ENCODE measurements at regions not wholly inside any gene's neighbourhood (a gene's known extent, or its start where the extent isn't known, plus 50 kb on each side); places are given as distances from the start of the nearest gene placed in this dataset.

- Histone ChIP-seq H3K4me3 (ENCODE audit: control insufficient read depth in 1 of 7, extremely low read depth in 1 of 7, insufficient read depth in 4 of 7, low read depth in 2 of 7, low read length in 6 of 7) (no peak overlapping the region), H3K4me1 (ENCODE audit: control extremely low read depth in 1 of 4, control insufficient read depth in 4 of 4, insufficient read depth in 4 of 4, low read length in 3 of 4) (peaks cover 0 to 21% (median 16%) of the 10 kb centered on the region in 4 experiments), H3K27me3 (replicated peaks in 2 of 5; ENCODE audit: control insufficient read depth in 4 of 5, insufficient read depth in 5 of 5, low read length in 4 of 5) (no peaks in the 10 kb centered on the region), H3K36me3 (ENCODE audit: control insufficient read depth in 4 of 4, insufficient read depth in 4 of 4, low read length in 3 of 4) (no peaks in the 10 kb centered on the region), H3K27ac (ENCODE audit: insufficient read depth in 1 of 2, low read depth in 1 of 2, low read length in 2 of 2, poor library complexity in 1 of 2, severe bottlenecking in 2 of 2) (no peak overlapping the region), H3K9me3 (ENCODE audit: control extremely low read depth in 1 of 5, control insufficient read depth in 4 of 5, insufficient read depth in 2 of 5, low read depth in 1 of 5, low read length in 4 of 5) (no peaks in the 10 kb centered on the region)
- DNase-seq, result no peak
- 97% methylated on average over 24 of the region's 30 CpGs for WGBS (ENCODE audit: insufficient coverage)
- POLR2A ChIA-PET, result no interaction called here
- CTCF ChIA-PET, result no interaction called here
Observed at GRCh38 chr4:1576961-1577821, 106.9 kb downstream of the FAM53A start.

- no peaks in the 10 kb centered on the region for H3K9me3 ChIP-seq (ENCODE audit: control extremely low read depth in 1 of 5, control insufficient read depth in 4 of 5, insufficient read depth in 2 of 5, low read depth in 1 of 5, low read length in 4 of 5)
- no peak overlapping the region for H3K27ac ChIP-seq (ENCODE audit: insufficient read depth in 1 of 2, low read depth in 1 of 2, low read length in 2 of 2, poor library complexity in 1 of 2, severe bottlenecking in 2 of 2)
- no peaks in the 10 kb centered on the region for H3K36me3 ChIP-seq (ENCODE audit: control insufficient read depth in 4 of 4, insufficient read depth in 4 of 4, low read length in 3 of 4)
- peaks cover 0 to 18% (median 14%) of the 10 kb centered on the region in 4 experiments for H3K4me1 ChIP-seq (ENCODE audit: control extremely low read depth in 1 of 4, control insufficient read depth in 4 of 4, insufficient read depth in 4 of 4, low read length in 3 of 4)
- H3K27me3 ChIP-seq (replicated peaks in 2 of 5; ENCODE audit: control insufficient read depth in 4 of 5, insufficient read depth in 5 of 5, low read length in 4 of 5), result no peaks in the 10 kb centered on the region
- ChIA-PET POLR2A (no interaction called here), CTCF (no interaction called here)
- no peak overlapping the region for H3K4me3 ChIP-seq (ENCODE audit: control insufficient read depth in 1 of 7, extremely low read depth in 1 of 7, insufficient read depth in 4 of 7, low read depth in 2 of 7, low read length in 6 of 7)
- WGBS (ENCODE audit: insufficient coverage), result 96% methylated on average over 25 of the region's 32 CpGs
- no peak for DNase-seq
Observed at GRCh38 chr4:1576304-1576960, 107.7 kb downstream of the FAM53A start.

GRCh38 chr4:1575418-1576303 lies 108.5 kb downstream of the FAM53A start:
- Histone ChIP-seq H3K4me3 (ENCODE audit: control insufficient read depth in 1 of 7, extremely low read depth in 1 of 7, insufficient read depth in 4 of 7, low read depth in 2 of 7, low read length in 6 of 7) (no peak overlapping the region), H3K27ac (ENCODE audit: insufficient read depth in 1 of 2, low read depth in 1 of 2, low read length in 2 of 2, poor library complexity in 1 of 2, severe bottlenecking in 2 of 2) (no peak overlapping the region), H3K27me3 (replicated peaks in 2 of 5; ENCODE audit: control insufficient read depth in 4 of 5, insufficient read depth in 5 of 5, low read length in 4 of 5) (no peaks in the 10 kb centered on the region), H3K36me3 (ENCODE audit: control insufficient read depth in 4 of 4, insufficient read depth in 4 of 4, low read length in 3 of 4) (no peaks in the 10 kb centered on the region), H3K4me1 (ENCODE audit: control extremely low read depth in 1 of 4, control insufficient read depth in 4 of 4, insufficient read depth in 4 of 4, low read length in 3 of 4) (peaks cover 0 to 15% (median 11%) of the 10 kb centered on the region in 4 experiments), H3K9me3 (ENCODE audit: control extremely low read depth in 1 of 5, control insufficient read depth in 4 of 5, insufficient read depth in 2 of 5, low read depth in 1 of 5, low read length in 4 of 5) (no peaks in the 10 kb centered on the region)
- WGBS (ENCODE audit: insufficient coverage), result 95% methylated on average over 17 of the region's 20 CpGs
- CTCF ChIA-PET, result interaction anchor here (1.5 kb wide), 1 partner anchor 54 kb away, joined by 4 read pairs; no protein-coding TSS in a partner anchor
- no peak for DNase-seq
- POLR2A ChIA-PET, result no interaction called here

- POLR2A ChIA-PET, result no interaction called here
- Histone ChIP-seq H3K36me3 (ENCODE audit: control insufficient read depth in 4 of 4, insufficient read depth in 4 of 4, low read length in 3 of 4) (no peaks in the 10 kb centered on the region), H3K4me3 (ENCODE audit: control insufficient read depth in 1 of 7, extremely low read depth in 1 of 7, insufficient read depth in 4 of 7, low read depth in 2 of 7, low read length in 6 of 7) (no peak overlapping the region), H3K27ac (ENCODE audit: insufficient read depth in 1 of 2, low read depth in 1 of 2, low read length in 2 of 2, poor library complexity in 1 of 2, severe bottlenecking in 2 of 2) (no peak overlapping the region), H3K4me1 (ENCODE audit: control extremely low read depth in 1 of 4, control insufficient read depth in 4 of 4, insufficient read depth in 4 of 4, low read length in 3 of 4) (peaks cover 0 to 13% (median 9%) of the 10 kb centered on the region in 4 experiments), H3K9me3 (ENCODE audit: control extremely low read depth in 1 of 5, control insufficient read depth in 4 of 5, insufficient read depth in 2 of 5, low read depth in 1 of 5, low read length in 4 of 5) (no peaks in the 10 kb centered on the region), H3K27me3 (replicated peaks in 2 of 5; ENCODE audit: control insufficient read depth in 4 of 5, insufficient read depth in 5 of 5, low read length in 4 of 5) (peaks cover 0 to 6% (median 0%) of the 10 kb centered on the region in 5 experiments)
- no peak for DNase-seq
- WGBS (ENCODE audit: insufficient coverage), result 98% methylated on average over 17 of the region's 20 CpGs
- CTCF ChIA-PET, result interaction anchor here (0.6 to 1.5 kb wide), 2 partner anchors 12 to 55 kb away, joined by 4 read pairs; no protein-coding TSS in a partner anchor
Observed at GRCh38 chr4:1574601-1575417, 109.3 kb downstream of the FAM53A start.

DNA sequence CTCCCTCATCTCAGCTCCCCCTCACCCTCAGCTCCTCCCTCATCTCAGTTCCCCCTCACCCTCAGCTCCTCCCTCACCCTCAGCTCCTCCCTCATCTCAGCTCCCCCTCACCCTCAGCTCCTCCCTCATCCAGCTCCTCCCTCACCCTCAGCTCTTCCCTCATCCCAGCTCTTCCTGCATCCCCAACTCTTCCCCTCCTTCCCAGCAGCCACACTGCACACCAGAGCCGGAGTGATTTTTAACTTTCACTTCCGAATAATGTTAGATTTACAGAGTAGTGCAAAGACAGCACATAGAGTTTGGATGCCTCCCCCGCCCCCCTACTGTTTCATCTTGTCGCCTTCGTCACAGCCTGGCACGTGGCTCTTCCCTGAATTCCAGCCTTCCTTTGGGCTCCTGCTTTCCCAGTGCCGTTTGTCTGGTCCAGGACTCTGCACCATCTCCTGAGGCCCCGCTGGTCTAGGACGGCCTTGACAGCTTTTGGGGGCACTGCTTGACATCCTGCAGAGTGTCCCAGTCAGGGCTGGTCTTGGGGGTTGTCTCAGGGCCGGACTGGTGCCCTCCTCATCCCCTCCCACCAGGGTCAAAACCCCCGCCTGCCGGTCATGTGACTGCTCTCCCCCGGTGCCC lies 110.2 kb downstream of the FAM53A start:
- WGBS (ENCODE audit: insufficient coverage), result 98% methylated on average over 10 of the region's 13 CpGs
- POLR2A ChIA-PET, result no interaction called here

More for the DNA sequence above, 110.2 kb downstream of the FAM53A start:
- Histone ChIP-seq H3K4me1 (ENCODE audit: control extremely low read depth in 1 of 4, control insufficient read depth in 4 of 4, insufficient read depth in 4 of 4, low read length in 3 of 4) (peaks cover 0 to 6% (median 4%) of the 10 kb centered on the region in 4 experiments), H3K27ac (ENCODE audit: insufficient read depth in 1 of 2, low read depth in 1 of 2, low read length in 2 of 2, poor library complexity in 1 of 2, severe bottlenecking in 2 of 2) (no peak overlapping the region), H3K4me3 (ENCODE audit: control insufficient read depth in 1 of 7, extremely low read depth in 1 of 7, insufficient read depth in 4 of 7, low read depth in 2 of 7, low read length in 6 of 7) (no peak overlapping the region), H3K27me3 (replicated peaks in 2 of 5; ENCODE audit: control insufficient read depth in 4 of 5, insufficient read depth in 5 of 5, low read length in 4 of 5) (peaks cover 0 to 15% (median 0%) of the 10 kb centered on the region in 5 experiments), H3K9me3 (ENCODE audit: control extremely low read depth in 1 of 5, control insufficient read depth in 4 of 5, insufficient read depth in 2 of 5, low read depth in 1 of 5, low read length in 4 of 5) (no peaks in the 10 kb centered on the region), H3K36me3 (ENCODE audit: control insufficient read depth in 4 of 4, insufficient read depth in 4 of 4, low read length in 3 of 4) (no peaks in the 10 kb centered on the region)
- CTCF ChIA-PET, result interaction anchor here (0.7 to 1.7 kb wide), 3 partner anchors 11 to 55 kb away, joined by 3 to 4 read pairs (median 4); no protein-coding TSS in a partner anchor
- no peak for DNase-seq
